ENCODE measurements at regions not wholly inside any gene's neighbourhood (a gene's known extent, or its start where the extent isn't known, plus 50 kb on each side); places are given as distances from the start of the nearest gene placed in this dataset.
"Not testable (repeated sequence)": the region's sequence is repeated elsewhere in the genome, so short reads cannot be mapped to it uniquely, and the experiment has no call there.

- H3K36me3 Mint-ChIP-seq (ENCODE audit: low read depth): no peaks in the 10 kb centered on the region
- ATAC-seq (no peak), DNase-seq (no peak)
- H3K4me3 Mint-ChIP-seq: no peak overlapping the region
- peaks cover 28% of the 10 kb centered on the region for H3K9me3 Mint-ChIP-seq (ENCODE audit: insufficient read depth)
- ChIA-PET CTCF (no interaction called here), POLR2A (no interaction called here)
- no peaks in the 10 kb centered on the region for H3K27me3 Mint-ChIP-seq (ENCODE audit: low read depth)
- no peaks in the 10 kb centered on the region for H3K4me1 Mint-ChIP-seq (ENCODE audit: low read depth)
- H3K27ac Mint-ChIP-seq: no peak overlapping the region
Measured at GRCh38 chr2:81050580-81051095, 746.1 kb upstream of the LRRTM1 start.

DNA sequence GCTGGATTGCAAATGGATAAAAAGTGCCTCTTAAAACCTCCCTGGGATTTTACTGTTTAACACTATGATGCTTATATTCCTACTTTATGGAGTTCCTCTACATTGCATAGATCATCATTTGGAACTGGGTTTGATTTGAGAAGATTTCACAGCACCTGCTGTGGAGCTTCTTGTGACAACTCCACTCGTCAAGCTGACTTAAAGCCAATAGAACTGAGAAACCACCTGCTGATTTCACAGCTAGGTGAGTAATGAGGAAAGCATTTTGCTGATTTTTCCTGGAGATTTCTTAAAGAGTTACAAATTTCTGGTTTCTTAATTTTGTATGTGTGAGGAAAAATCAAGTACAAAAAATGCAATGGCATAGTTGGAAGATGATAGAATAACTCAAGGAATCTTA lies 739.1 kb upstream of the LRRTM1 start:
- Mint-ChIP-seq H3K27me3 (ENCODE audit: low read depth) (no peaks in the 10 kb centered on the region), H3K9me3 (ENCODE audit: insufficient read depth) (peaks cover 14% of the 10 kb centered on the region), H3K4me1 (ENCODE audit: low read depth) (no peaks in the 10 kb centered on the region), H3K27ac (no peak overlapping the region), H3K4me3 (no peak overlapping the region), H3K36me3 (ENCODE audit: low read depth) (no peaks in the 10 kb centered on the region)
- ChIA-PET POLR2A (no interaction called here), CTCF (no interaction called here)
- no peak for ATAC-seq
- DNase-seq: no peak

DNA sequence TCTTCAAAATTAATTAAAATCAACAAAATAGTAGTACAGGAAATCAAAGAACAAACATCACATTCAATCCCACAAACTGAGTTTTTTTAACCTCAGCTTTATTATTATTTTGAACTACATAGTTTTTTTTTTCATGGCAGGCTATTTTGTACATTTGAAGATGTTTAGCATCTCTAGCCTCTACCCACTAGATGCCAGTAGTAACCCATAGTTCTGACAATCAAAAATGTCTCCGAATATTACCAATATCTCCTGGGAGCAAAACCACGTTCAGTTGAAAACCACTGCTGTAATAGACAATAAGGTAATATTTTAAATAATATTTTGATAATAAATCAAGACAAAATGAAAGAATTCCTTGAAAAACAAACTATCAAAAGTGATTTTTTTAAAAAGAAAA lies 702.6 kb upstream of the LRRTM1 start:
- ChIA-PET CTCF (interaction anchor here (0.7 kb wide), 1 partner anchor 1235 kb away, joined by 3 read pairs; no protein-coding TSS in a partner anchor), POLR2A (no interaction called here)
- Mint-ChIP-seq H3K4me1 (ENCODE audit: low read depth) (no peaks in the 10 kb centered on the region), H3K27me3 (ENCODE audit: low read depth) (no peaks in the 10 kb centered on the region), H3K36me3 (ENCODE audit: low read depth) (no peaks in the 10 kb centered on the region), H3K27ac (no peak overlapping the region), H3K4me3 (no peak overlapping the region), H3K9me3 (ENCODE audit: insufficient read depth) (peaks cover 7% of the 10 kb centered on the region)
- ATAC-seq (no peak), DNase-seq (no peak)

GRCh38 chr2:81002906-81003305 lies 698.4 kb upstream of the LRRTM1 start:
- DNase-seq (no peak), ATAC-seq (no peak)
- H3K36me3 Mint-ChIP-seq (ENCODE audit: low read depth): no peaks in the 10 kb centered on the region
- ChIA-PET CTCF (no interaction called here), POLR2A (no interaction called here)
- H3K9me3 Mint-ChIP-seq (ENCODE audit: insufficient read depth): peaks cover 33% of the 10 kb centered on the region
- H3K4me1 Mint-ChIP-seq (ENCODE audit: low read depth): no peaks in the 10 kb centered on the region
- no peak overlapping the region for H3K4me3 Mint-ChIP-seq
- H3K27me3 Mint-ChIP-seq (ENCODE audit: low read depth): no peaks in the 10 kb centered on the region
- H3K27ac Mint-ChIP-seq: no peak overlapping the region

DNA sequence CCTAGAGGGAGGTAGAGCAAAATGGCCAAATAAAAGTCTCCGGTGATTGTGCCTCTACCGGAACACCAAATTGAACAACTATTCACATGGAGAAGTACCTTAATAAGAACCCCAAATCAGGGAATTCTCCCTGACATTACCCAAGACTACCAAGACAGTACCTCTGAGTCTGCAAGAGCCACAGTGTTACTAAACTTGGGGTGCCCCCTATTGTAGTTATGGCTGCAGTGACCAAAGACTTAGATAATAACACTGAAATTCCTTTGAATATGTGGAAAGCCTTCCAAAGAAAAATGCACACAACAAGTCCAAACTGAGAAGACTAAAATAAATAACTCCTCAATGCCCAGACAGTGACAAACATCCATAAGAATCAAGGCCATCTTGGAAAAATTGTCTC lies 682.9 kb upstream of the LRRTM1 start:
- POLR2A ChIA-PET: no interaction called here
- Mint-ChIP-seq H3K9me3 (ENCODE audit: insufficient read depth) (peaks cover 26% of the 10 kb centered on the region), H3K36me3 (ENCODE audit: low read depth) (no peaks in the 10 kb centered on the region), H3K4me3 (no peak overlapping the region), H3K27me3 (ENCODE audit: low read depth) (no peaks in the 10 kb centered on the region), H3K27ac (no peak overlapping the region), H3K4me1 (ENCODE audit: low read depth) (no peaks in the 10 kb centered on the region)
- no peak for DNase-seq
- CTCF ChIA-PET: no interaction called here
- ATAC-seq: no peak

DNA sequence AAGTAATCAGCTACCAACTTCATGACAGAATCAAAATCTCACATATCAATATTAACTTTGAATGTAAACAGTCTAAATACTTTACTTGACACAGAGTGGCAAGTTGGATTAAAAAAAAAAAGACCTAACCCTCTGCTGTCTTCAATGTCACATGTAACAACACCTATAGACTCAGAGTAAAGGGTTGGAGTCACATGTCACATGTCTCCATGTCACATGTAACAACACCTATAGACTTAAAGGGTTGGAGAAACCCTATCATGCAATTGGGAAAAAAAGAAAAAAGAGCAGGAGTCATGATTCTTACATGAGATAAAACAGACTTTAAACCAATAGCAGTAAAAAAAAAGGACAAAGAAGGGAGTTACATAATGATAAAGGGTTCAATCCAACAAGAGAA lies 665.3 kb upstream of the LRRTM1 start:
- Mint-ChIP-seq H3K4me3 (no peak overlapping the region), H3K27me3 (ENCODE audit: low read depth) (no peaks in the 10 kb centered on the region), H3K27ac (no peak overlapping the region), H3K36me3 (ENCODE audit: low read depth) (no peaks in the 10 kb centered on the region), H3K4me1 (ENCODE audit: low read depth) (no peaks in the 10 kb centered on the region), H3K9me3 (ENCODE audit: insufficient read depth) (peaks cover 45% of the 10 kb centered on the region)
- DNase-seq: no peak
- no peak for ATAC-seq
- ChIA-PET POLR2A (no interaction called here), CTCF (no interaction called here)

GRCh38 chr2:80968450-80968849 lies 663.9 kb upstream of the LRRTM1 start:
- Mint-ChIP-seq H3K27me3 (ENCODE audit: low read depth) (no peaks in the 10 kb centered on the region), H3K4me3 (no peak overlapping the region), H3K36me3 (ENCODE audit: low read depth) (no peaks in the 10 kb centered on the region), H3K9me3 (ENCODE audit: insufficient read depth) (peaks cover 57% of the 10 kb centered on the region), H3K4me1 (ENCODE audit: low read depth) (no peaks in the 10 kb centered on the region), H3K27ac (no peak overlapping the region)
- no peak for DNase-seq
- ChIA-PET POLR2A (no interaction called here), CTCF (no interaction called here)
- no peak for ATAC-seq

DNA sequence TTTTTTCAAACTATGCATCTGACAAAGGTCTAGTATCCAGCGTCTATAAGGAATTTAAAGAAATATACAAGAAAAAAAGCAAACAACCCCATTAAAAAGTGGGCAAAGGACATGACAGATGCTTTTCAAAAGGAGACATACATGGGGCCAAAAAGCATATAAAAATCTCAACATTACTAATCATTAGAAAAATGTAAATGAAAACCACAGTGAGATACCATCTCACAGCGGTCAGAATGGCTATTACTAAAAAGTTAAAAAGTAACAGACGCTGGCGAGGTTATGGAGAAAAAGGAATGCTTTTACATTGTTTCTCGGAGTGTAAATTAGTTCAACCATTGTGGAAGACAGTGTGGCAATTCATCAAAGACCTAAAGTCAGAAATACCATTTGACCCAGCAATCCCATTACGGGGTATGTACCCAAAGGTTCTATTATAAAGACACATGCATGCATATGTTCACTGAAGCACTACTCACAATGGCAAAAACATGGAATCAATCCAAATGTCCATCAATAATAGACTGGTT lies 643.1 kb upstream of the LRRTM1 start:
- ATAC-seq (no peak), DNase-seq (no peak)
- CTCF ChIA-PET: no interaction called here
- no peaks in the 10 kb centered on the region for H3K36me3 Mint-ChIP-seq (ENCODE audit: low read depth)
- peaks cover 23% of the 10 kb centered on the region for H3K9me3 Mint-ChIP-seq (ENCODE audit: insufficient read depth)
- no peaks in the 10 kb centered on the region for H3K27me3 Mint-ChIP-seq (ENCODE audit: low read depth)
- no peaks in the 10 kb centered on the region for H3K4me1 Mint-ChIP-seq (ENCODE audit: low read depth)
- POLR2A ChIA-PET: no interaction called here
- H3K4me3 Mint-ChIP-seq: no peak overlapping the region
- no peak overlapping the region for H3K27ac Mint-ChIP-seq

- ATAC-seq: no peak
- H3K36me3 Mint-ChIP-seq (ENCODE audit: low read depth): no peaks in the 10 kb centered on the region
- no peak overlapping the region for H3K27ac Mint-ChIP-seq
- ChIA-PET POLR2A (no interaction called here), CTCF (no interaction called here)
- H3K27me3 Mint-ChIP-seq (ENCODE audit: low read depth): no peaks in the 10 kb centered on the region
- no peak for DNase-seq
- H3K9me3 Mint-ChIP-seq (ENCODE audit: insufficient read depth): peaks cover 22% of the 10 kb centered on the region
- no peaks in the 10 kb centered on the region for H3K4me1 Mint-ChIP-seq (ENCODE audit: low read depth)
- H3K4me3 Mint-ChIP-seq: no peak overlapping the region
Measured at GRCh38 chr2:80943487-80943886, 638.9 kb upstream of the LRRTM1 start.

DNA sequence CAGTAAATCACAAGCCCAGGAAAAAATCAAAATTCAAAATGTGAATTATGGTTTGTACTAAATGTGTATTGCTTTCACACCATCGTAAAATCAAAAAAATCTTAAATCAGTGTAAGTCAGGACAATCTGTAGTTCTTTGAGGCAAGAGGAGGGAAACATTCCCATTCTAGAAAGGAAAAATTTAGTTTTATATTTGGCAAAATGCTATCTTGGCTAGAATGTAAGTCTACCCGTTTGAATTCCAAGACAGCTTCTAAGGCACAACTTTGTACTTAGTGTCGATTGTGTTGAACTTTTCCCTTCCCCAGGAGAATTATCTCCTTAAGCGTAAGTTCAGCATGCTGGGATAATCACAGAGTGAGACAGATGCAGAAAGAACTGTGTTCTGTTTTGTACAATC lies 638.2 kb upstream of the LRRTM1 start:
- no peak overlapping the region for H3K27ac Mint-ChIP-seq
- peaks cover 29% of the 10 kb centered on the region for H3K9me3 Mint-ChIP-seq (ENCODE audit: insufficient read depth)
- no peaks in the 10 kb centered on the region for H3K36me3 Mint-ChIP-seq (ENCODE audit: low read depth)
- CTCF ChIA-PET: interaction anchor here (0.6 kb wide), 1 partner anchor 1215 kb away, joined by 3 read pairs; no protein-coding TSS in a partner anchor
- ATAC-seq (no peak), DNase-seq (no peak)
- POLR2A ChIA-PET: no interaction called here
- no peak overlapping the region for H3K4me3 Mint-ChIP-seq
- no peaks in the 10 kb centered on the region for H3K27me3 Mint-ChIP-seq (ENCODE audit: low read depth)
- no peaks in the 10 kb centered on the region for H3K4me1 Mint-ChIP-seq (ENCODE audit: low read depth)

GRCh38 chr2:80938463-80938862 lies 633.9 kb upstream of the LRRTM1 start:
- no peaks in the 10 kb centered on the region for H3K36me3 Mint-ChIP-seq (ENCODE audit: low read depth)
- ATAC-seq: no peak
- no peak for DNase-seq
- no peak overlapping the region for H3K4me3 Mint-ChIP-seq
- ChIA-PET POLR2A (no interaction called here), CTCF (no interaction called here)
- no peaks in the 10 kb centered on the region for H3K27me3 Mint-ChIP-seq (ENCODE audit: low read depth)
- no peak overlapping the region for H3K27ac Mint-ChIP-seq
- peaks cover 36% of the 10 kb centered on the region for H3K9me3 Mint-ChIP-seq (ENCODE audit: insufficient read depth)
- no peaks in the 10 kb centered on the region for H3K4me1 Mint-ChIP-seq (ENCODE audit: low read depth)

GRCh38 chr2:80931820-80932219 lies 627.3 kb upstream of the LRRTM1 start:
- DNase-seq; H3K4me1 Mint-ChIP-seq (ENCODE audit: low read depth); H3K36me3 Mint-ChIP-seq (ENCODE audit: low read depth); H3K27me3 Mint-ChIP-seq (ENCODE audit: low read depth); POLR2A ChIA-PET; H3K27ac Mint-ChIP-seq; ATAC-seq; H3K4me3 Mint-ChIP-seq; CTCF ChIA-PET: not testable (repeated sequence)
- H3K9me3 Mint-ChIP-seq (ENCODE audit: insufficient read depth): peaks cover 43% of the 10 kb centered on the region

GRCh38 chr2:80930777-80931176 lies 626.2 kb upstream of the LRRTM1 start:
- ChIA-PET CTCF (no interaction called here), POLR2A (no interaction called here)
- no peaks in the 10 kb centered on the region for H3K4me1 Mint-ChIP-seq (ENCODE audit: low read depth)
- peaks cover 37% of the 10 kb centered on the region for H3K9me3 Mint-ChIP-seq (ENCODE audit: insufficient read depth)
- H3K27me3 Mint-ChIP-seq (ENCODE audit: low read depth): no peaks in the 10 kb centered on the region
- no peak overlapping the region for H3K27ac Mint-ChIP-seq
- H3K36me3 Mint-ChIP-seq (ENCODE audit: low read depth): no peaks in the 10 kb centered on the region
- H3K4me3 Mint-ChIP-seq: no peak overlapping the region
- ATAC-seq: no peak
- DNase-seq: no peak

All from activated CD8-positive, alpha-beta T cell treated with anti-CD3 and anti-CD28 coated beads, Interleukin-2, amount 10 ng/mL, durations not matched to agents 7 days and 5 days (primary cell).